GM10266 (cell line): ENCODE measurements at regions not wholly inside any gene's neighbourhood (a gene's known extent, or its start where the extent isn't known, plus 50 kb on each side); places are given as distances from the start of the nearest gene placed in this dataset.
"Not testable (repeated sequence)": the region's sequence is repeated elsewhere in the genome, so short reads cannot be mapped to it uniquely, and the experiment has no call there.

Experiments
- DNase-seq: peaks from one replicate; pipeline ENCODE4 v3.0.0; 2012; ENCODE audit errors: extremely low spot score
- CTCF ChIP-seq: IDR thresholded peaks from 2 replicates; pipeline ENCODE4 v1.5.1; 2012; ENCODE audit warnings: mild to moderate bottlenecking, low read depth; ENCODE audit not compliant: control insufficient read depth, insufficient read depth; ENCODE audit errors: missing control alignments

DNA sequence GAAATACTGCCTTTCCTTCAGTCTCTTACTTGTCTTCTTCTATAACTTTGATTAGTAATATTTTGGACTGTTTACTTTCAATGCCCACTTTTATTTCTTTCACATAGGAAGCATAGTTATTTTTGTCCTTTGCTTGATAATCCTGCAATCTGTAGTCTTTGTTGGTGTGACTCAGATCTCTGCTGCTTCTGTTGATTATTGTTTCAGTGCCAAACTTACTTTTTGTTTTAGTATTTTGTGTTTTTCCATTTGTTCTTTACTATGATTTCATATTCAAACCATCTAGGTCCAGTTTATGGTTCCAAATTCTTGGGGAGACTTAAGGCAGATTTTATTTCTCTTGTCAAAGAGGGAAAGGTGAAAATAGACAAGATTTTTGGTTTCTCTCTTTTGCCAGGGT is 399.9 kb downstream of the HLX start:
- no peak for DNase-seq
- TF ChIP-seq CTCF = no peak

- TF ChIP-seq CTCF = no peak
- DNase-seq = no peak
These were observed 404.3 kb downstream of the HLX start for GRCh38 chr1:221283532-221283931.

GRCh38 chr1:221284028-221284427 is 404.8 kb downstream of the HLX start:
- no peak for TF ChIP-seq CTCF
- no peak for DNase-seq

GRCh38 chr1:221284991-221285390 is 405.7 kb downstream of the HLX start:
- DNase-seq = not testable (repeated sequence)

DNA sequence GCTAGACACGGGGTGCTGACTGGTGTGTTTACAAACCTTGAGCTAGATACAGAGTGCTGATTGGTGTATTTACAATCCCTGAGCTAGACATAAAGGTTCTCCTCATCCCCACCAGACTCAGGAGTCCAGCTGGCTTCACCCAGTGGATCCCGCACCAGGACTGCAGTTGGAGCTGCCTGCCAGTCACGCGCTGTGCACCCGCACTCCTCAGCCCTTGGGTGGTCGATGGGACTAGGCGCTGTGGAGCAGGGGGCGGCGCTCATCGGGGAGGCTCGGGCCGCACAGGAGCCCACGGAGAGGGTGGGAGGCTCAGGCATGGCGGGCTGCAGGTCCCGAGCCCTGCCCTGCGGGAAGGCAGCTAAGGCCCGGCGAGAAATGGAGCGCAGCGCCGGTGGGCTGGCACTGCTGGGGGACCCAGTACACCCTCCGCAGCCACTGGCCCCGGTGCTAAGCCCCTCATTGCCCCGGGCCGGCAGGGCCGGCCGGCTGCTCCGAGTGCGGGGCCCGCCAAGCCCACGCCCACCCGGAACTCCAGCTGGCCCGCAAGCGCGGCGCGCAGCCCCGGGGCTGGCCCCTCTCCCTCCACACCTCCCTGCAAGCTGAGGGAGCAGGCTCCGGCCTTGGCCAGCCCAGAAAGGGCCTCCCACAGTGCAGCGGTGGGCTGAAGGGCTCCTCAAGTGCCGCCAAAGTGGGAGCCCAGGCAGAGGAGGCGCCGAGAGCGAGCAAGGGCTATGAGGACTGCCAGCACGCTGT is 406.4 kb downstream of the HLX start:
- not testable (repeated sequence) for DNase-seq

GRCh38 chr1:221286399-221286798 is 407.2 kb downstream of the HLX start:
- DNase-seq = peak; percentile 12
- TF ChIP-seq CTCF = no peak

- no peak for TF ChIP-seq CTCF
- no peak for DNase-seq
These were observed 409.9 kb downstream of the HLX start for GRCh38 chr1:221289103-221289502.

GRCh38 chr1:221290669-221291068 is 411.4 kb downstream of the HLX start:
- no peak for TF ChIP-seq CTCF
- DNase-seq = no peak
